ENCODE measurements at regions not wholly inside any gene's neighbourhood (a gene's known extent, or its start where the extent isn't known, plus 50 kb on each side); places are given as distances from the start of the nearest gene placed in this dataset.

GRCh38 chr3:168285506-168285905 is 189.8 kb upstream of the GOLIM4 start:
- intact Hi-C loops (cut with DNase I), result no loop called here
- ATAC-seq (no peak), DNase-seq (no peak)
- TF ChIP-seq, protein P1, sequence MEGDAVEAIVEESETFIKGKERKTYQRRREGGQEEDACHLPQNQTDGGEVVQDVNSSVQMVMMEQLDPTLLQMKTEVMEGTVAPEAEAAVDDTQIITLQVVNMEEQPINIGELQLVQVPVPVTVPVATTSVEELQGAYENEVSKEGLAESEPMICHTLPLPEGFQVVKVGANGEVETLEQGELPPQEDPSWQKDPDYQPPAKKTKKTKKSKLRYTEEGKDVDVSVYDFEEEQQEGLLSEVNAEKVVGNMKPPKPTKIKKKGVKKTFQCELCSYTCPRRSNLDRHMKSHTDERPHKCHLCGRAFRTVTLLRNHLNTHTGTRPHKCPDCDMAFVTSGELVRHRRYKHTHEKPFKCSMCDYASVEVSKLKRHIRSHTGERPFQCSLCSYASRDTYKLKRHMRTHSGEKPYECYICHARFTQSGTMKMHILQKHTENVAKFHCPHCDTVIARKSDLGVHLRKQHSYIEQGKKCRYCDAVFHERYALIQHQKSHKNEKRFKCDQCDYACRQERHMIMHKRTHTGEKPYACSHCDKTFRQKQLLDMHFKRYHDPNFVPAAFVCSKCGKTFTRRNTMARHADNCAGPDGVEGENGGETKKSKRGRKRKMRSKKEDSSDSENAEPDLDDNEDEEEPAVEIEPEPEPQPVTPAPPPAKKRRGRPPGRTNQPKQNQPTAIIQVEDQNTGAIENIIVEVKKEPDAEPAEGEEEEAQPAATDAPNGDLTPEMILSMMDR (IDR thresholded peaks at IDR 0.05), result no peak
- H3K27ac ChIP-seq, result no peak overlapping the region
- no peak overlapping the region for H3K4me3 ChIP-seq
- H3K27me3 ChIP-seq, result no peaks in the 10 kb centered on the region
- no peaks in the 10 kb centered on the region for H3K36me3 ChIP-seq
- no peaks in the 10 kb centered on the region for H3K4me1 ChIP-seq
- no peaks in the 10 kb centered on the region for H3K9me3 ChIP-seq

DNA sequence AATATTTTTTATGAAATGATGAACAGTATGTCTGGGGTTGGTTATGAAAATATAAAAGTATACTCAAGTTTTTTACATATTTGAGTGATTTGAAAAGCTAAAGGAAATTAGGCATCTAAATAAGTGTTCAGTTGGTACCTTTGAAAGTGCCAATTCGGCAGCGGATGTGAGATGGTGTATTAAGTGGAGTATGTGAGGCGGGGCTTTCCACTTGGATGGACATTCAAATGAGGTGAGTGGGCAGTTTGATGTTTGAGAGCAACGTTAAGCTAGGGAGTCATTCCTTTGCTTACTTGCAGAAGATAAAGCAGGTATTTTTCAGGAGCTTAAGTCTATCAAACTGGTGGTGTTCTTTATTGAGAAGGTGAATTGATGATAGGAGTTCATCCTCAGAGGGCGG is 189.0 kb upstream of the GOLIM4 start:
- intact Hi-C loops (cut with DNase I), result no loop called here
- H3K27me3 ChIP-seq, result no peaks in the 10 kb centered on the region
- no peak overlapping the region for H3K4me3 ChIP-seq
- TF ChIP-seq, protein P1 (IDR thresholded peaks at IDR 0.05), result no peak
- H3K36me3 ChIP-seq, result no peaks in the 10 kb centered on the region
- H3K9me3 ChIP-seq, result no peaks in the 10 kb centered on the region
- H3K27ac ChIP-seq, result no peak overlapping the region
- DNase-seq (no peak), ATAC-seq (no peak)
- H3K4me1 ChIP-seq, result no peaks in the 10 kb centered on the region

GRCh38 chr3:168275662-168276061 is 179.9 kb upstream of the GOLIM4 start:
- Histone ChIP-seq H3K36me3 (no peaks in the 10 kb centered on the region), H3K27me3 (no peaks in the 10 kb centered on the region), H3K4me3 (no peak overlapping the region), H3K4me1 (no peaks in the 10 kb centered on the region), H3K27ac (no peak overlapping the region), H3K9me3 (no peaks in the 10 kb centered on the region)
- intact Hi-C loops (cut with DNase I), result no loop called here
- ATAC-seq (no peak), DNase-seq (no peak)
- TF ChIP-seq, protein P1 (IDR thresholded peaks at IDR 0.05), result no peak

GRCh38 chr3:168273917-168274316 is 178.2 kb upstream of the GOLIM4 start:
- DNase-seq (no peak), ATAC-seq (no peak)
- H3K9me3 ChIP-seq, result no peaks in the 10 kb centered on the region
- no peak overlapping the region for H3K27ac ChIP-seq
- H3K27me3 ChIP-seq, result no peaks in the 10 kb centered on the region
- H3K4me3 ChIP-seq, result no peak overlapping the region
- no peaks in the 10 kb centered on the region for H3K36me3 ChIP-seq
- H3K4me1 ChIP-seq, result no peaks in the 10 kb centered on the region
- TF ChIP-seq, protein P1 (IDR thresholded peaks at IDR 0.05), result no peak
- intact Hi-C loops (cut with DNase I), result no loop called here

GRCh38 chr3:168273036-168273435 is 177.3 kb upstream of the GOLIM4 start:
- no peak for ATAC-seq
- Histone ChIP-seq H3K27me3 (no peaks in the 10 kb centered on the region), H3K9me3 (no peaks in the 10 kb centered on the region), H3K36me3 (no peaks in the 10 kb centered on the region), H3K27ac (no peak overlapping the region), H3K4me1 (no peaks in the 10 kb centered on the region), H3K4me3 (no peak overlapping the region)
- no peak for DNase-seq
- TF ChIP-seq, protein P1 (IDR thresholded peaks at IDR 0.05), result no peak
- intact Hi-C loops (cut with DNase I), result no loop called here

All from left lung (tissue), 4 donors.